Stomach (tissue), 8 donors: ENCODE measurements at regions not wholly inside any gene's neighbourhood (a gene's known extent, or its start where the extent isn't known, plus 50 kb on each side); places are given as distances from the start of the nearest gene placed in this dataset.

ENCODE experiments used
- DNase-seq, 2 donors: peaks; one replicate each; pipeline versions ENCODE4 v3.0.0 to v3.0.0-alpha.2; 2013 to 2019
- H3K27ac ChIP-seq, 5 donors: fragments of 200-600 bp in 4 of 5; sonication (generic) in 4 of 5; one replicate each; pipeline ENCODE4 v1.5.1; 2013 to 2019; ENCODE audit warnings: mild to moderate bottlenecking in 1 of 5, moderate library complexity in 1 of 5
- H3K27me3 ChIP-seq, 3 donors: fragments of 200-600 bp; sonication (generic); one replicate each; pipeline ENCODE4 v1.5.1; 2017 to 2019; ENCODE audit warnings: mixed run types in 1 of 3
- H3K36me3 ChIP-seq, 4 donors: fragments of 200-600 bp; sonication (generic); 1 replicate in 3 of 4; 2 replicates in 1 of 4; pipeline ENCODE4 v1.5.1; 2016 to 2019
- H3K4me1 ChIP-seq, 4 donors: fragments of 200-600 bp; sonication (generic); one replicate each; pipeline ENCODE4 v1.5.1; 2016 to 2019
- H3K4me3 ChIP-seq, 4 donors: fragments of 200-600 bp; sonication (generic) in 3 of 4; one replicate each; pipeline ENCODE4 v1.5.1; 2016 to 2019; ENCODE audit warnings: mild to moderate bottlenecking in 1 of 4
- H3K9me3 ChIP-seq, 4 donors: fragments of 200-600 bp; sonication (generic); one replicate each; pipeline ENCODE4 v1.5.1; 2016 to 2019
- EP300 ChIP-seq: sonication (generic); formaldehyde crosslinking; IDR thresholded peaks from one replicate; pipeline ENCODE4 v1.6.1; 2017; ENCODE audit warnings: antibody characterized with exemption
- POLR2A ChIP-seq, 4 donors: fragments of 450-650 bp; IDR thresholded peaks; one replicate each; pipeline ENCODE4 v1.6.1; 2016; ENCODE audit warnings: antibody characterized with exemption in 4 of 4, control low read depth in 2 of 4, mild to moderate bottlenecking in 1 of 4, moderate library complexity in 1 of 4
- POLR2AphosphoS5 ChIP-seq, 3 donors: sonication (generic); formaldehyde crosslinking; IDR thresholded peaks; one replicate each; pipeline ENCODE4 v1.6.1; 2016; ENCODE audit warnings: antibody characterized with exemption in 3 of 3
- WGBS, 5 donors: extraction: QIAGEN DNeasy Blood & Tissue Kit in 3 of 5; methylation state at CpG; one replicate each; pipeline versions ENCODE4 v1.1.5 to v1.1.7; 2013 to 2018; 5-methylcytosine and 5-hydroxymethylcytosine counted together
- intact Hi-C: fragments of 100-400 bp; cut with DNase I; formaldehyde crosslinking; loops from one replicate; pipeline ENCODE4 v1.15.1; 2023; ENCODE audit warnings: low total_unique reads
- TF ChIP-seq, protein P1 (sequence below), 7 experiments: fragments of 450-650 bp in 4 of 7; fragments of 200-600 bp in 3 of 7; sonication (generic) in 3 of 7; IDR thresholded peaks; one replicate each; pipeline ENCODE4 v1.5.1; 2016 to 2019; ENCODE audit warnings: antibody characterized with exemption in 7 of 7, control low read depth in 2 of 7, mild to moderate bottlenecking in 1 of 7
- donor health status: healthy with polysubstance abuse.
- donor health status: Bipolar disorder and iron deficiency.
- donor health status: healthy.

DNA sequence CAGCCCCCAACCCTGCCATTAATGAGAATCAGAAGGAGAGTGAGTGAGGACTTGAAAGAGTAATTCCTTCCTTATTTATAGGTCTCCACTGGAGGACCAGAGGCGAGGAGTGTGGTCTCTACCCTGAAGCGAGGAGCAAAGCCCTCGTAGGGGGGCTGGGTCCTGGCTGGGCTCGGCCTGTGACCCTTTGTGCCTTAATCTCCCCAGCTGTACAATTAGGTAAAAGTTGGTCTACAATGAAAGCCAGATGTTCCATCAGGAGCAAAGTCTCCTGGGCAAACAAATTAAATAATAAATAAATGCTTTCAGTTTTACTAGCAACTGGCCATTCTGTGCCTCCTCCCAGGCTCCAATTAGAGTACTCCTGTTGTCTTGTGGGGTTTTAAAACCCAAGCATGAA is 523.5 kb upstream of the SALL1 start:
- Histone ChIP-seq H3K4me1 (no peaks in the 10 kb centered on the region), H3K9me3 (no peaks in the 10 kb centered on the region), H3K36me3 (no peaks in the 10 kb centered on the region), H3K27ac (no peak overlapping the region), H3K4me3 (no peak overlapping the region), H3K27me3 (no peaks in the 10 kb centered on the region)
- 74 to 93% (median 90%) methylated on average over 4 of the region's 4 CpGs for WGBS, 5 donors
- intact Hi-C loops = no loop called here
- TF ChIP-seq EP300 (no peak), POLR2AphosphoS5 (IDR thresholded peaks at IDR 0.05) (no peak), POLR2A (IDR thresholded peaks at IDR 0.05) (no peak)
- TF ChIP-seq, protein P1, sequence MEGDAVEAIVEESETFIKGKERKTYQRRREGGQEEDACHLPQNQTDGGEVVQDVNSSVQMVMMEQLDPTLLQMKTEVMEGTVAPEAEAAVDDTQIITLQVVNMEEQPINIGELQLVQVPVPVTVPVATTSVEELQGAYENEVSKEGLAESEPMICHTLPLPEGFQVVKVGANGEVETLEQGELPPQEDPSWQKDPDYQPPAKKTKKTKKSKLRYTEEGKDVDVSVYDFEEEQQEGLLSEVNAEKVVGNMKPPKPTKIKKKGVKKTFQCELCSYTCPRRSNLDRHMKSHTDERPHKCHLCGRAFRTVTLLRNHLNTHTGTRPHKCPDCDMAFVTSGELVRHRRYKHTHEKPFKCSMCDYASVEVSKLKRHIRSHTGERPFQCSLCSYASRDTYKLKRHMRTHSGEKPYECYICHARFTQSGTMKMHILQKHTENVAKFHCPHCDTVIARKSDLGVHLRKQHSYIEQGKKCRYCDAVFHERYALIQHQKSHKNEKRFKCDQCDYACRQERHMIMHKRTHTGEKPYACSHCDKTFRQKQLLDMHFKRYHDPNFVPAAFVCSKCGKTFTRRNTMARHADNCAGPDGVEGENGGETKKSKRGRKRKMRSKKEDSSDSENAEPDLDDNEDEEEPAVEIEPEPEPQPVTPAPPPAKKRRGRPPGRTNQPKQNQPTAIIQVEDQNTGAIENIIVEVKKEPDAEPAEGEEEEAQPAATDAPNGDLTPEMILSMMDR (IDR thresholded peaks at IDR 0.05) = no peak
- no peak for DNase-seq

DNA sequence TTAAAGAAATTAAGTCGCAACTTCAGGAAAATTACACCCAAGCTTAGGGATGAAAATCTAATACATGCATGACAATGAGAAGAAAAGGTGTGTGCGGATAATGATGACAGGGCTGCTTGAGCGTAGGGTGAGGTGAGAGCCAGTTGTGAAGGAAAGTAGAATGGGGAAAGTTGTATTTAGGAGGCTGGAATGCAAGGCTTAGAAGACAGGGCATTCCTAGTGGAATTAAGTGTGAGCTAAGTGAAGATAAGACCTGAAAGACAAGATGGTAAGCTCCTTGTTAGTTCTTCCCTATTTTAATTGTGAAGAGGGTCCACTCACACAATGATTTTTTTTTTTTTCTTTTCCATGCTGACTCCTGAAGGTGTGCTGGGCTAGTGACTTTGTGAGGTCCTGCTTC is 519.5 kb upstream of the SALL1 start:
- Histone ChIP-seq H3K36me3 (no peaks in the 10 kb centered on the region), H3K27ac (no peak overlapping the region), H3K27me3 (no peaks in the 10 kb centered on the region), H3K9me3 (no peaks in the 10 kb centered on the region), H3K4me3 (no peak overlapping the region), H3K4me1 (no peaks in the 10 kb centered on the region)
- WGBS, 5 donors = 82 to 88% (median 84%) methylated on average over 3 of the region's 3 CpGs
- no peak for TF ChIP-seq EP300
- TF ChIP-seq, protein P1 (IDR thresholded peaks at IDR 0.05) = no peak
- no peak for TF ChIP-seq POLR2AphosphoS5 (IDR thresholded peaks at IDR 0.05)
- TF ChIP-seq POLR2A (IDR thresholded peaks at IDR 0.05) = no peak
- intact Hi-C loops = no loop called here
- DNase-seq = no peak

DNA sequence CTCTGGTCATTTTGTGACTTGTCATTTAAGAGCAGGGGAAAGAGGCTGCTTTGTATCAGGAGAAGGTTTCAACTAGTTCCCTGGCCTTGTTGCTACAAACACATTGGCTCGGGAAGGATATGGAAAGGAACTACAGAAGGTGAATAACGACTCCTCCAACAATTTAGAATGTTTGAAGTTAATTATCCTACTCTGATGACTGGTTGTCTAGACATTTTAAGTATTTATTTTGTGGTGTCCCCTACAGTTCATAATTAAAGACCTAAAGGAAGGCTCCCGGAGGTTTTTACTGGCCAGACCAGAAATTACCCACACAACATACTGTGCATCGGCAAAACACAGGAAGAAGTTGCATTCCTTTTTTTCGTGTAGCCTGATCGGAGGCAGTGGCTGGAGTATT is 515.8 kb upstream of the SALL1 start:
- H3K9me3 ChIP-seq = no peaks in the 10 kb centered on the region
- no peaks in the 10 kb centered on the region for H3K27me3 ChIP-seq
- no peaks in the 10 kb centered on the region for H3K36me3 ChIP-seq
- no peak for TF ChIP-seq POLR2A (IDR thresholded peaks at IDR 0.05)
- TF ChIP-seq POLR2AphosphoS5 (IDR thresholded peaks at IDR 0.05) = no peak
- TF ChIP-seq, protein P1 (IDR thresholded peaks at IDR 0.05) = no peak
- no peak for TF ChIP-seq EP300
- no peaks in the 10 kb centered on the region for H3K4me1 ChIP-seq
- no peak for DNase-seq
- WGBS, 5 donors = 63 to 81% (median 74%) methylated on average over 6 of the region's 6 CpGs
- intact Hi-C loops = no loop called here
- H3K4me3 ChIP-seq = no peak overlapping the region
- no peak overlapping the region for H3K27ac ChIP-seq

DNA sequence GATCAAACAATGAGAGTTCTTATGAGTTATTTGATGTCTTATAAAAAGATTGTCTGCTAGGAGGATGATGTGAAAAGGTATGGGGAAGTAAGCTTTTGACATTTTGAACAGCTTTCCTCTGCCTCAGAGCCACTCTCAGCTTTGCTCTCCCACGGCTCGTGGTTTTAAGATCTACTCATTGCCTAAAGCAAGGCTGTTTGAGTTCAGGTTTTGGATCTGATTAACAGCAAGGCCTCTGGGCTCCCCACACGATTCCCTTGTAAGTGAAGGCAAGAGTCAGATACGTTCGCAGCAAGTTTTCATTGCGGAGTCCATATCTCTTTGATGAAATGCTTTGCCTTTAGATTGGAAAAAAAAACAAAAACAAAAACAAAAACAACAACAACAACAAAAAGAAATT is 515.0 kb upstream of the SALL1 start:
- Histone ChIP-seq H3K36me3 (no peaks in the 10 kb centered on the region), H3K27me3 (no peaks in the 10 kb centered on the region), H3K4me3 (no peak overlapping the region), H3K9me3 (no peaks in the 10 kb centered on the region), H3K27ac (no peak overlapping the region), H3K4me1 (no peaks in the 10 kb centered on the region)
- intact Hi-C loops = no loop called here
- TF ChIP-seq POLR2AphosphoS5 (IDR thresholded peaks at IDR 0.05) = no peak
- TF ChIP-seq POLR2A (IDR thresholded peaks at IDR 0.05) = no peak
- TF ChIP-seq, protein P1 (IDR thresholded peaks at IDR 0.05) = no peak
- TF ChIP-seq EP300 = no peak
- DNase-seq = no peak
- 79 to 92% (median 82%) methylated on average over 6 of the region's 6 CpGs for WGBS, 5 donors
